ENCODE measurements at regions not wholly inside any gene's neighbourhood (a gene's known extent, or its start where the extent isn't known, plus 50 kb on each side); places are given as distances from the start of the nearest gene placed in this dataset.

DNA sequence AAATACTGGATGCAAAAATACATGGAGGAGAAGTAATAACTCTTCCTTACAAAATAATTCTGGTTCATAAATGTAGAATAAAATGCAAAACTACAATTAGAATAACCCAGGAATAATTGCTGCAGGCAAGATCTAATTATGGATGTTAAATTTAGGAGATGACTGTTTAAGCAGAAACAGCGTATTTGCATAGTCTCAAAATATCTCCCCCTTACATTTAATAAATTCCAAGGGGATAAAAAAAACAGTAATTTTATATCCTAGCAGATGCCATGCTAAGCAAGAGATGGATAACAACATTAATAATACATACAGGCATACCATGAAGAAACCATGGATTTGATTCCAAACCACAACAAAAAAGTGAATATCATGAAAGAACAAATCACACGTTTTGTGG is 1253.1 kb upstream of the MIR17HG start:
- TF ChIP-seq, protein P1, sequence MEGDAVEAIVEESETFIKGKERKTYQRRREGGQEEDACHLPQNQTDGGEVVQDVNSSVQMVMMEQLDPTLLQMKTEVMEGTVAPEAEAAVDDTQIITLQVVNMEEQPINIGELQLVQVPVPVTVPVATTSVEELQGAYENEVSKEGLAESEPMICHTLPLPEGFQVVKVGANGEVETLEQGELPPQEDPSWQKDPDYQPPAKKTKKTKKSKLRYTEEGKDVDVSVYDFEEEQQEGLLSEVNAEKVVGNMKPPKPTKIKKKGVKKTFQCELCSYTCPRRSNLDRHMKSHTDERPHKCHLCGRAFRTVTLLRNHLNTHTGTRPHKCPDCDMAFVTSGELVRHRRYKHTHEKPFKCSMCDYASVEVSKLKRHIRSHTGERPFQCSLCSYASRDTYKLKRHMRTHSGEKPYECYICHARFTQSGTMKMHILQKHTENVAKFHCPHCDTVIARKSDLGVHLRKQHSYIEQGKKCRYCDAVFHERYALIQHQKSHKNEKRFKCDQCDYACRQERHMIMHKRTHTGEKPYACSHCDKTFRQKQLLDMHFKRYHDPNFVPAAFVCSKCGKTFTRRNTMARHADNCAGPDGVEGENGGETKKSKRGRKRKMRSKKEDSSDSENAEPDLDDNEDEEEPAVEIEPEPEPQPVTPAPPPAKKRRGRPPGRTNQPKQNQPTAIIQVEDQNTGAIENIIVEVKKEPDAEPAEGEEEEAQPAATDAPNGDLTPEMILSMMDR (IDR thresholded peaks at IDR 0.05; ENCODE audit: poor library complexity) = no peak
- no peak for TF ChIP-seq EZH2 (IDR thresholded peaks at IDR 0.05; ENCODE audit: borderline replicate concordance)
